ENCODE measurements at regions not wholly inside any gene's neighbourhood (a gene's known extent, or its start where the extent isn't known, plus 50 kb on each side); places are given as distances from the start of the nearest gene placed in this dataset.

DNA sequence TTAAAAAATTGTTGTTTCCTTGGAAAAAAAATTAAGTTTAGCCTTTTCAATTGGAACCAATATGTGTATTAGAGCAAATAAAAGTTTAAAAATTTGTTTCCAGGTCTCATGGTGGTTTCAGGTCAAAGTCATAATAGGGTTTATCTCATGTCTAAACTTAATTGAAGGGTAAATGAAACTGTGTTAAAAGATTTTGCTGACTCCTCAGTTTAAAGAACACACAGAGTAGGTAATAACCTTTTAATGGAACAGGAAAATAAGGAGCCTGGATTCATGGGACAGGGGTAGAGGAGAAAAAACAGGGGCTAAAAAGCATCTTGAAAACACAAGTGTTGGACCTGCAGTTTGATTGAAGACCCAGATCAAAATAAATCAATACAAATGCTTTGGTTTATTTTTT lies 190.6 kb downstream of the MFSD1 start:
- H3K4me3 ChIP-seq (ENCODE audit: low read depth, low read length), result no peak overlapping the region
- POLR2A ChIA-PET, result no interaction called here
- H3K36me3 ChIP-seq (ENCODE audit: control insufficient read depth in 2 of 2, insufficient read depth in 1 of 2, low read length in 2 of 2), result no peaks in the 10 kb centered on the region
- CTCF ChIA-PET, result no interaction called here
- H3K27ac ChIP-seq (ENCODE audit: extremely low read depth, low read depth, low read length), result no peak overlapping the region
- TF ChIP-seq, protein P1, sequence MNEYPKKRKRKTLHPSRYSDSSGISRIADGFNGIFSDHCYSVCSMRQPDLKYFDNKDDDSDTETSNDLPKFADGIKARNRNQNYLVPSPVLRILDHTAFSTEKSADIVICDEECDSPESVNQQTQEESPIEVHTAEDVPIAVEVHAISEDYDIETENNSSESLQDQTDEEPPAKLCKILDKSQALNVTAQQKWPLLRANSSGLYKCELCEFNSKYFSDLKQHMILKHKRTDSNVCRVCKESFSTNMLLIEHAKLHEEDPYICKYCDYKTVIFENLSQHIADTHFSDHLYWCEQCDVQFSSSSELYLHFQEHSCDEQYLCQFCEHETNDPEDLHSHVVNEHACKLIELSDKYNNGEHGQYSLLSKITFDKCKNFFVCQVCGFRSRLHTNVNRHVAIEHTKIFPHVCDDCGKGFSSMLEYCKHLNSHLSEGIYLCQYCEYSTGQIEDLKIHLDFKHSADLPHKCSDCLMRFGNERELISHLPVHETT (tag by site-specific recombination; IDR thresholded peaks at IDR 0.05), result no peak
- no peak for TF ChIP-seq RBAK (tag by site-specific recombination; IDR thresholded peaks at IDR 0.05)
- no peak for TF ChIP-seq ZNF561 (tag by site-specific recombination; IDR thresholded peaks at IDR 0.05; ENCODE audit: borderline replicate concordance)
- TF ChIP-seq, protein P2, sequence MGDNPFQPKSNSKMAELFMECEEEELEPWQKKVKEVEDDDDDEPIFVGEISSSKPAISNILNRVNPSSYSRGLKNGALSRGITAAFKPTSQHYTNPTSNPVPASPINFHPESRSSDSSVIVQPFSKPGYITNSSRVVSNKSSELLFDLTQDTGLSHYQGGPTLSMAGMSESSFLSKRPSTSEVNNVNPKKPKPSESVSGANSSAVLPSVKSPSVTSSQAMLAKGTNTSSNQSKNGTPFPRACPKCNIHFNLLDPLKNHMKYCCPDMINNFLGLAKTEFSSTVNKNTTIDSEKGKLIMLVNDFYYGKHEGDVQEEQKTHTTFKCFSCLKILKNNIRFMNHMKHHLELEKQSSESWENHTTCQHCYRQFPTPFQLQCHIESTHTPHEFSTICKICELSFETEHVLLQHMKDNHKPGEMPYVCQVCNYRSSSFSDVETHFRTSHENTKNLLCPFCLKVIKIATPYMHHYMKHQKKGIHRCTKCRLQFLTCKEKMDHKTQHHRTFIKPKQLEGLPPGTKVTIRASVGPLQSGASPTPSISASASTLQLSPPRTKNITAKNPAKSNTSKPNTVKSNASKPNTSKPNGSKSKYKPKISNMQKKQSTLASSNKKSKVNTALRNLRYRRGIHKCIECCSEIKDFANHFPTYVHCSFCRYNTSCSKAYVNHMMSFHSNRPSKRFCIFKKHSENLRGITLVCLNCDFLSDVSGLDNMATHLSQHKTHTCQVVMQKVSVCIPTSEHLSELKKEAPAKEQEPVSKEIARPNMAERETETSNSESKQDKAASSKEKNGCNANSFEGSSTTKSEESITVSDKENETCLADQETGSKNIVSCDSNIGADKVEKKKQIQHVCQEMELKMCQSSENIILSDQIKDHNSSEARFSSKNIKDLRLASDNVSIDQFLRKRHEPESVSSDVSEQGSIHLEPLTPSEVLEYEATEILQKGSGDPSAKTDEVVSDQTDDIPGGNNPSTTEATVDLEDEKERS (tag by site-specific recombination; IDR thresholded peaks at IDR 0.05), result no peak
- no peak for TF ChIP-seq ZNF112 (tag by site-specific recombination; IDR thresholded peaks at IDR 0.05)
- TF ChIP-seq ZFP3 (tag by site-specific recombination; IDR thresholded peaks at IDR 0.05; ENCODE audit: low read depth), result no peak
- no peak for TF ChIP-seq ZNF302 (tag by site-specific recombination; IDR thresholded peaks at IDR 0.05; ENCODE audit: low read depth)
- H3K9me3 ChIP-seq (ENCODE audit: control insufficient read depth, insufficient read depth, low read depth, low read length), result no peaks in the 10 kb centered on the region
- H3K4me1 ChIP-seq (ENCODE audit: control insufficient read depth, insufficient read depth, low read length), result no peaks in the 10 kb centered on the region

DNA sequence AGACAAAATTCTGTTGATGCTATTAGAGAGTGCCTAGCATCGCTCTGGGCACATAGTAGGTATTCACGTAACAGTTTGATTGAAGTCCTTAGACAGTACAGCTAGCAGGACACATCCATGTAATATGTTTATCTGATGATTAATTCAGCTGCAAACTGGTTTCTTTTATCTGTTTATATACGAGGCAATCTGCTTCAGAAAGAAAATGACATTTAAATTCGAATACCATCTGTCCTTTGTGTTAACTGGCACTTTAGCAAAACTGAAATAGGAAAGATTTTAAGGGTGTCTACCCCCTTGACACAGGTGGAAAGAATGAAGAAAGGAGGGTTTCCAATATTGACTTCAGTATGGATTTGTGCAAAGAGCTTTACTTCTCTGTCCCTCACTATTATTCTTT lies 192.5 kb downstream of the MFSD1 start:
- POLR2A ChIA-PET, result no interaction called here
- H3K4me1 ChIP-seq (ENCODE audit: control insufficient read depth, insufficient read depth, low read length), result no peaks in the 10 kb centered on the region
- H3K4me3 ChIP-seq (ENCODE audit: low read depth, low read length), result no peak overlapping the region
- H3K36me3 ChIP-seq (ENCODE audit: control insufficient read depth in 2 of 2, insufficient read depth in 1 of 2, low read length in 2 of 2), result no peaks in the 10 kb centered on the region
- TF ChIP-seq ZNF10 (tag by site-specific recombination; IDR thresholded peaks at IDR 0.05) (no peak), ZNF514 (tag by site-specific recombination; IDR thresholded peaks at IDR 0.05) (no peak), ZNF555 (tag by site-specific recombination; conservative IDR thresholded peaks at IDR 0.05) (no peak), ZNF837 (tag by site-specific recombination; IDR thresholded peaks at IDR 0.05) (no peak), ZNF785 (tag by site-specific recombination; IDR thresholded peaks at IDR 0.05) (no peak), ZNF391 (tag by site-specific recombination; IDR thresholded peaks at IDR 0.05; ENCODE audit: borderline replicate concordance, low read depth) (no peak)
- TF ChIP-seq, protein P3, sequence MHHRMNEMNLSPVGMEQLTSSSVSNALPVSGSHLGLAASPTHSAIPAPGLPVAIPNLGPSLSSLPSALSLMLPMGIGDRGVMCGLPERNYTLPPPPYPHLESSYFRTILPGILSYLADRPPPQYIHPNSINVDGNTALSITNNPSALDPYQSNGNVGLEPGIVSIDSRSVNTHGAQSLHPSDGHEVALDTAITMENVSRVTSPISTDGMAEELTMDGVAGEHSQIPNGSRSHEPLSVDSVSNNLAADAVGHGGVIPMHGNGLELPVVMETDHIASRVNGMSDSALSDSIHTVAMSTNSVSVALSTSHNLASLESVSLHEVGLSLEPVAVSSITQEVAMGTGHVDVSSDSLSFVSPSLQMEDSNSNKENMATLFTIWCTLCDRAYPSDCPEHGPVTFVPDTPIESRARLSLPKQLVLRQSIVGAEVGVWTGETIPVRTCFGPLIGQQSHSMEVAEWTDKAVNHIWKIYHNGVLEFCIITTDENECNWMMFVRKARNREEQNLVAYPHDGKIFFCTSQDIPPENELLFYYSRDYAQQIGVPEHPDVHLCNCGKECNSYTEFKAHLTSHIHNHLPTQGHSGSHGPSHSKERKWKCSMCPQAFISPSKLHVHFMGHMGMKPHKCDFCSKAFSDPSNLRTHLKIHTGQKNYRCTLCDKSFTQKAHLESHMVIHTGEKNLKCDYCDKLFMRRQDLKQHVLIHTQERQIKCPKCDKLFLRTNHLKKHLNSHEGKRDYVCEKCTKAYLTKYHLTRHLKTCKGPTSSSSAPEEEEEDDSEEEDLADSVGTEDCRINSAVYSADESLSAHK (tag by site-specific recombination; IDR thresholded peaks at IDR 0.05), result no peak
- TF ChIP-seq, protein P4, sequence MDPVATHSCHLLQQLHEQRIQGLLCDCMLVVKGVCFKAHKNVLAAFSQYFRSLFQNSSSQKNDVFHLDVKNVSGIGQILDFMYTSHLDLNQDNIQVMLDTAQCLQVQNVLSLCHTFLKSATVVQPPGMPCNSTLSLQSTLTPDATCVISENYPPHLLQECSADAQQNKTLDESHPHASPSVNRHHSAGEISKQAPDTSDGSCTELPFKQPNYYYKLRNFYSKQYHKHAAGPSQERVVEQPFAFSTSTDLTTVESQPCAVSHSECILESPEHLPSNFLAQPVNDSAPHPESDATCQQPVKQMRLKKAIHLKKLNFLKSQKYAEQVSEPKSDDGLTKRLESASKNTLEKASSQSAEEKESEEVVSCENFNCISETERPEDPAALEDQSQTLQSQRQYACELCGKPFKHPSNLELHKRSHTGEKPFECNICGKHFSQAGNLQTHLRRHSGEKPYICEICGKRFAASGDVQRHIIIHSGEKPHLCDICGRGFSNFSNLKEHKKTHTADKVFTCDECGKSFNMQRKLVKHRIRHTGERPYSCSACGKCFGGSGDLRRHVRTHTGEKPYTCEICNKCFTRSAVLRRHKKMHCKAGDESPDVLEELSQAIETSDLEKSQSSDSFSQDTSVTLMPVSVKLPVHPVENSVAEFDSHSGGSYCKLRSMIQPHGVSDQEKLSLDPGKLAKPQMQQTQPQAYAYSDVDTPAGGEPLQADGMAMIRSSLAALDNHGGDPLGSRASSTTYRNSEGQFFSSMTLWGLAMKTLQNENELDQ (tag by site-specific recombination; IDR thresholded peaks at IDR 0.05; ENCODE audit: low read depth), result no peak
- H3K27ac ChIP-seq (ENCODE audit: extremely low read depth, low read depth, low read length), result no peak overlapping the region
- H3K9me3 ChIP-seq (ENCODE audit: control insufficient read depth, insufficient read depth, low read depth, low read length), result no peaks in the 10 kb centered on the region
- CTCF ChIA-PET, result no interaction called here

Measured in HEK293 (cell line).